IPS DF 4.7 (cell line): ENCODE measurements at regions not wholly inside any gene's neighbourhood (a gene's known extent, or its start where the extent isn't known, plus 50 kb on each side); places are given as distances from the start of the nearest gene placed in this dataset.

Experiments used
- DNase-seq: peaks from one replicate; pipeline ENCODE4 v3.0.0-alpha.2; 2013; ENCODE audit warnings: low spot score; ENCODE audit errors: extremely low read depth

DNA sequence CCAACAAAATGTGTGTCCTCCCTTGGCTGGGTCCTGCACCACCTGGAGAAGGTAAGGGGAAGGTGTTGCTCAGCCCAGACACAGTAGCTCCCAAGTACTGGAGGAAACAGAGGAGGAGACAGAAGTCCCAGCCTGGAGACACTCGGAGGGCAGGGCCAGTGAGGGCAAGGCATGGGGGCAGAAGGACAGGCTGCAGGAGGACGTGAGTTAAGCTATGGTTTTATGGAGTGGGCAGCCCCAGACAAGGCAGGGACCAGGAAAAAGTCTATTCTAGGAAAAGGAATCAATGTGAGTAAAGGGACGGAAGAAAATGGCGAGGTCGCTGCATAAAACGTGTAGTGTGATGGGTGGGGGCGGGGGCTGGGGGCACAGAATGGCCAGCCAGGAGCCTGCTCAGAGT is 210.1 kb upstream of the DIO3 start:
- DNase-seq, result no peak

DNA sequence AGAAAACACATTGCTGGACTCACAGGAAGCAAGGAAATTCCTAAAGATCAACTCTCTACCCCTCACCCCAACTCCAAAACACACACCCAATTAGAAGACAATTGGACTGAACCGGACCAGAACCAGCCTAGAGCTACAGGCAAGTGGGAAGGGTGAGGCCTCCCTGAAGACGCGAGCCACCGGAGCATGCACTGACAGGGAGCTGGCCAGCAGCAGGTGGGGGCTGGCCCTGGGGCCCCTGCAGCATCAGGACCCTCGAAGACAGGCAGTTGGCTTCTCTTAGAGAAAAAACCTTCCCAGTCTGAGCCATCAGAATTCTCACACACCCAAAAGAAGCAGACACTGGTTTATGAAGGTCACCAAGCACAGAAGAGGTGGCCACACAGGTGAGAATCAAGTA is 209.5 kb upstream of the DIO3 start:
- no peak for DNase-seq

DNA sequence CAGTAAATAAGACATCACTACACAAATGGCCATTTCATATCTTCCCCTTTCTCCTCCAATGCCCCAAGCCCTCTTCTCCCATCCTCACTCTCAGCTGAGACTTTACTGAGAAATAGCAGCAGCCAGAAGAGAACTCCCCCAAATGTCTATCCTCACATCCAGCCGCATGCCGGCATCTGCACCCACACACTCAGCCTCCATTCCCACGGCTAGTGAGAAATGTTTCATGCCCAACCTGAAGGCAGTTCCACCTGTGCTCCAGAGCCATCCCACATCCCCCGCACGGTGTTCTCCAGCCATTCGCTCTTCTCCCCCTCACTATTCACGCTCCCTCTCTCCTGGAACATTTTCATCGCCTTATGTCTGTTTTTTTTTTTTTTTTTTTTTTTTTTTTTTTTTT is 208.7 kb upstream of the DIO3 start:
- DNase-seq, result no peak

DNA sequence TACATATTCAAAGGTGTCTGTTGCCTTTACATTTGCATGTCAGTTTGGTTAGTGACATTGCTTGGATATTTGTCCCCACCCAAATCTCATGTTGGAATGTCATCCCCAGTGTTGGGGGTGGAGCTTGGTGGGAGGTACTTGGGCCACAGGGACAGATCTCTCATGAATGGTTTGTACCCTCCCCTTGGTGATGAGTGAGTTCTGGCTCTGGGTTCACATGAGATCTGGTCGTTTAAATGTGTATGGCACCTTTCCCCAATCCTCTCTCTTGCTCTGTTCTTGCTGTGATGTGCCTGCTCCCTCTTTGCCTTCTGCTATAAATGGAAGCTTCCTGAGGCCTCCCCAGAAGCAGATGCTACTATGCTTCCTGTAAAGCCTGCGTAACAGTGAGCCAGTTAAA is 207.9 kb upstream of the DIO3 start:
- DNase-seq, result no peak

DNA sequence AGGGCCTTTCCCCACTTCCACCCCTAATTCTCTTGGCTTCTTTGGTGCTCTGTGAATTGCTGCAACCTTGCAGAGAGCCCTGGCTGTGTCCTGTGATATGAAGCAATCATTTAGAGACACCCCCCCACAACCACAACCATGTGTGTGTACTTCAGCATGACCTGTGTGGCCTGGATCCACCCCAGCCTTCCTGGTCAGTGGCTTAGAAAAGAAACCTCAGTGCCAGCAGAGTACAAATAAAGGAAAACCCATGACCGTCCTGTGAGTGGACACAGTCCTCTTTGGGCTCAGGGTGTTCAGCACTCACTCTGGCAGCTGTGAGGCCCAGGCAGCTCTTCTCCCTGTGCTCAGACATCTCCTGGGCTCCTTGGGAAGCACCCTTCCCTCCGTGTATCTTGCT is 206.6 kb upstream of the DIO3 start:
- no peak for DNase-seq

DNA sequence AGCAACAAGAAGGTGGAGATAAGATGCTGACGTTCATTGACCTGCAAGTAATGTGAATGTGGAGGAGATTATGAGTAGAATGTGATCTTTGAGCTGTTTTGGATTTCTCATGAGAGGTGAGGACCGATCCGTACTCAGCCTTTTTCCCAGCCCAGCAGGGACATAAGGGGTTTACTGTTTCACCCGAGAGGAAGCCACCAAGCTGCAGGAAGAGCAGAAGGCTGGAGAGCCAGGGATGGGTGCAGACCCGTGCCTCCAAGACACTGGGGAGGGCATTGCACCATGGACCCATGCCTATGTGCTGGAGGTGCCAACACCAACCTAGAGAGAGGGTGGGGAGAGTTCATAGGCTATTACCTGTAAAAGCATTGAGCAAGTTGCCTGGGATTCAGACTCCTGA is 206.0 kb upstream of the DIO3 start:
- no peak for DNase-seq

DNA sequence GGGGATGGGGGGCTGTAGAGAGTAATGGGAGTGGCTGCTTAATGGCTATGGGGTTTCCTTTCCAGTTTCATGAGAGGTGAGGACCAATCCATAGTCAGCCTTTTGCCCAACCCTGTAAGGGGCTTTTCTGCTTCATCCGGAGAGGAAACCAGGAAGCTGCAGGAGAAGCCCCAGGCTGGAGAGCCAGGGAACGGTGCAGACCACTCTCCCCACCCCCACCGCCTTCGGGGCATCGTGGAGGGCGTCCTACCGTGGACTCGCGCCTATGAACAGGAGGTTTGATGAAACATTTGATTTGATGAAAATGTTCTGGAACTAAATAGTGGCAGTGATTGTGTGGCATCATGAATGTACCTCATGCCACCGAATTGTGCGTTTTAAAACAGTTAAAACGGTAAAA is 204.3 kb upstream of the DIO3 start:
- no peak for DNase-seq

DNA sequence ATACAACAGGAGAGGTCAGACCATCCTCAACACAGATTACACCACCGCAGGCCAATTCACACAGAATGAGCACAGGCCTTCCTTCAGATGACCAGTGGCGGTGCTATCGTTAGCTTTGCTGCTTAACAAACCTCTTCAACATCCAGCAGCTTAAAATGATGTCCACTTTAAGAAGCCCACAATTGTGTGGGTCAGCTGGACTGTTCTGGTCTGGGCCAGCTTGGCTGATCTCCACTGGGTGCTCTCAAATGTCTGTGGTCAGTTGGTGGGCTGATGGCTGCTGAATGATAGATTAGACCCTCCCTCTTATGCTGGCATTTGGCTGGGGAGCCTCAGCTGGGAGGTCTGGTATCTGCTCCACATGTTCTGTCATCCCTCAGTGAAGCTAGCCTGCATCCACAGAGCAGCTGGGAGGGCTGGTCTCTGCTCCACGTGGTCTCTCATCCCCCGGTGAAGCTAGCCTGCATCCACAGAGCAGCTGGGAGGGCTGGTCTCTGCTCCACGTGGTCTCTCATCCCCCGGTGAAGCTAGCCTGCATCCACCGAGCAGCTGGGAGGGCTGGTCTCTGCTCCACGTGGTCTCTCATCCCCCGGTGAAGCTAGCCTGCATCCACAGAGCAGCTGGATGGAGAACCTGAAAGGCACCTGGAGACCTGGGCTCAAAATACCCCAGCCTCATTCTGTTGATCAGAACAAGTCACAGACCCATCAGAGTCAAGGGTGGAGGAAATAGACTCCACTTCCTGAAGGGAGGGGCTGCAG is 203.6 kb upstream of the DIO3 start:
- DNase-seq, result no peak

DNA sequence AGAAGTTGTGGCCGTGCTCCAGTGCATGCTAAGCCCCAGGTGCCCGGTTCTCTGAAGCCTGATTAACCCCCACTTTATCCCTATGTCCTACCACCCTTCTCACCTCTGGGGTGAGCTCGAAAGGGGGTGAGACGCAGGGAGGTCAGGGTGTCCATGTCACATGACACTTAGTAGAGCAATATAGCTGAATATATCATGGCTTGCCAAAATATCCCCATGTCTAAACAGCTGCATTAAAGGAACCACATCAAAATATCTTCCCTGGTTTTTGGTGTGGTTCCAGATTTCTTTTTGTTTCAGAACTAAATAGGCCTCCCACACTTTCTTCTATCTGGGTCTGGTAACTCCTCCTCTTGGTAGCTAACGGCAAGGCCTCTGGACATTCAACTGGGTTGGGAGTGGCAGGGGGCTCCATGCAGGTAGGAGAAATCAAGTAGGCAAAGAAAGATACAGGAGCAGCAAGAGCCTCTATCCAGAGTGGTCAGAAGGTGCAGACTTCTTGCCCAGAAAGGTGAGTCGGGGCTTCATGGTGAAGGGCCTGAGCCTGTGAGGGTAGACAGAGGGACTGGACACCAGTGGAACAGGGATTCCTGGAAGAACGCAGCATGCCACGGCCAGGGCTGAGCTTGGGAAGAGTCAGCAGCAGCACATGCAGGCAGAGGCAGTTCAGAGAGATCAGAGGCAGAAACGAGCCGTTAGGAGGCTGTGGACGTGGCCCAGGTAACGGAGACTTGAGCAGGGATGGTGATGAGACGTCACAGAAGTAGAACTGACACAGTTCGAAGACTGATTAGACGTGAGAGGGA is 202.8 kb upstream of the DIO3 start:
- DNase-seq, result no peak

DNA sequence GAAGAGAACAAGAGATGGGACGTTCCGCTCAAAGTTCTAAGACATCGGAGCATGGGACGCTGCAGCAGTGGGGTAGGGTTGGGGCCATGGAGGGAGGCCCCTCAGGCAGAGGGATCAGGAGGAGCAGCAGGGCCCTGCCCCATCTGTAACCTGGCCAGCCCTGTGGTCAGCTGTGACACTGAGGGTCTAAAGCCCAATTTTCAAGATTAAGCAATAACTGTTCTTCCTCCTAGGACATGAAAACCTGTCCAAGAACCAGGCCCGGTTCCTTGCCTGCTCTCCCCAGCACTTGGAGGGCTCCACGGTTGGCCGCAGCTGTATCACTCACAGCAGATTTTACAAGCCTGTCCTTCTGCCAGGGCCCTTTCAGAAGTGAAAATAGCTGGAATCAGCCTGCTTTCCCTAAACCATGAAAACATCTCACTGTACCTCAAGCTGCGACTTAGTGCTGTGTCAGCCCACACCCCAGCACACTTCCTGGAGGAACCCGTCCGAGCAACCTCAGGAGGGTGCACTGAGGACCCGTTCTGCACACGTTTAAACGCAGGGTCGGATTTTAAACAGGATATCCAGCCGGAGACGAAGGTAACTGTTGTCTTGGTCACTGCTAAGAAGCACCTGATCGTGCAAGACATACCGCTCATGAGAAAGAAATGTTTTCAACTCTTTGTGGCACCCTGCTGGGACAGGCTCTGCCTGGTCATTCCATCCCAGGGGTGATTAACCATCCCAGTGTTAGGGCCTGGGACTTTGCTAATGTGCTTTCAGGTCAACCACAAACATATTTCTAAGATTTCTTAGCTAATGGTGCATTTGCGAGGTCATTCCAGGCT is 201.9 kb upstream of the DIO3 start:
- DNase-seq, result no peak

DNA sequence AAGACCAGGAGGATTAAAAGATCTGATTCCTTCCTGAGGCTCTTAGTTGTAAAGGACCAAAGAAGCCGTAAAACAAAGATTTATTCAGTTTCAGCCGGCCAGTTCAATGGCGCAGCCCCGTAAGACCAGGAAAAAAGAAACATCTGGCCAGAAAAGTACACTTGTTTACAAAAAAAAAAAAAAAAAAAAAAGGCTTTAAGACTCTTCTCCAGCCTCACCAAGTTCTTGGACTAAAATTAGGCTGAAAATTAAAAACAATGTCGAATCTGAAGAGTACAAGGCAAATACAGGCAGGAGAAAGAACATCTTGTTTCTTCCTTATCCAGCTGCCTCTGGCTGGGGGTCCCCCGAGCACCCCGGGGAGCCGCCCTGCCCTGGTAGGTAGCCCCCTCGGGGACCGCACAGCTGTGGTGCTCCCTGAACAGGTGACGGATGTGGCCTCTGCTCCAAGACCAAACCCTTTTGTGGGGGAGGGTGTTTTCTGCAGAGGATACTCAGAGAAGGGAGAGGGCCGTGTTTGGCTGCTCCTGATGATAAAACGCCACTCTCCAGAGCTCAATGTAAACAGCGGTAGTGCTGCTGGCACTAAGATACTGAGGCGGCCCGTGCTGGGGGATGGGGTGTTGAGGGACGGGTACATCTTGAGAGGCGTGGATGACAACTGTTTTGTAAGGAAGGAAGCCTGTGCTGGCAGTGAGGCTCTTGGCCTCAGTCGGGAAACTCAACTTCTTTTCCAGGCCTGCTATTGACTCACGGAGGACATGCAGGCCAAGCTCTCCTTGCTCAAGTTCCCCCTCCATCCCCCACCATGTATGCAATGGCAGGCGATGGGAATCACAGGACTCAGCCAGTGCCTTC is 201.0 kb upstream of the DIO3 start:
- DNase-seq, result no peak

DNA sequence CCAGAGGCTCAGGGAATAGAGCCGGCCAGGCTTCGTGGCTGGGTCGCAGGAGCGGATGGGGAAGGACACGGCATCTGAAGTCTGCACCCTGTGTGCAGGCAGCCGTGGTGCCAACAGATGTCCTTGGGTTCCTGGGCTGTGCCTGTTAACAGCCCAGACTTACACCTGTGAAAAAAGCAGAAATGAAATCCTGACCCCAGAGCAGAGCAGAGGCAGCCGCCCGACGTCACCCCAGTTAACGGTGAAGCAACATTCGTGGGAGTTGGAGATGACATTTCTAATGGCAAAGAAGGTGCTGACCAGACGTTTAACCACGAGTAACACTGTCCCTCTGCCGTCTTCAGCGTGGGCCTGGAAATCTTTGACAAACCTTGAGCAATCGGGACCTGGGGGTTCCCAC is 200.3 kb upstream of the DIO3 start:
- no peak for DNase-seq

DNA sequence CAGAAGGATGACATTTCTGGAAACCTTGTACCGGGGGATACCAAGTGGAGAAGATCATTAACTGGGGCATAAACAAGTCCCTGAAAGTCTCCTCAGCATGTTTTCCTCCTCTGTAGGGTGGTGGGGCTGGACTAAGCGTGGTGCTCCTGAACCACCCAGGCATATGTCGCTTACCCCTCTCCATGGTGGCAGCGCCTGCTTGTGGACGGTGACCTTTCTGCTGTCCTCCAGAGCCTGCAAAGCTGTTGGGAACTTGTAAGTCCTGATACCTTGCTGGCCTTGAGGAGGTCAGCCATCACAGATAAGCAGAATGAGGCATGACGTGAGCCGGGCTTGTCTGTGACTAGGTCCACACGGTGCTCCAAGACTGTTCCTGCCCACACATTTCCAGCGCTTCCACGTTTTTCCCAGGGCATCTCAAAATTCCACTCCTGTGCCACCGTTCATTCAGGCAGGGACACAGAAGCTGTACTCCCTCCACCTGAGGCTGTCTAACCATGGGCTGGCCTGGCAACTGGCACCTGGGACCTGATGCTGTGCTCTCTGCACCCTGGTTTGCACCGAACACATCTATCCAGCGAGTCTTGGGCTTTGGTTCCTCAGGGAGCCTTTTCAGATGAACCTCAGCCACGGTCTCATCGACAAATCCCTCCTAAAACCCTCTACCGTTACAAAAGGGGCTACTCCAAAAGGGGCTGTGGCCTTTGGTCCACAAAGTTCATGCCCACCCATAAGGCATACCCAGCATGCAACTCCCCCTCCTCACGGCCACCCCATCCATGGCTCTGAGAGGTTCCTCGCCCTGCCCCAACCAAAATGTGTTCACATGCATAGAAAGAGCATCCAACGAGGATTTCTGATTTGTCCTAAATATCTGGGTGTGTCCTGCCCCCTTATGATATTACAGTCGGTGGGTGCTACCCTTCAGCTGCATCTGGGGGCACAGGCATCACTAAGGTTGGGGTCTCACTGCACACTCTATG is 199.6 kb upstream of the DIO3 start:
- no peak for DNase-seq

DNA sequence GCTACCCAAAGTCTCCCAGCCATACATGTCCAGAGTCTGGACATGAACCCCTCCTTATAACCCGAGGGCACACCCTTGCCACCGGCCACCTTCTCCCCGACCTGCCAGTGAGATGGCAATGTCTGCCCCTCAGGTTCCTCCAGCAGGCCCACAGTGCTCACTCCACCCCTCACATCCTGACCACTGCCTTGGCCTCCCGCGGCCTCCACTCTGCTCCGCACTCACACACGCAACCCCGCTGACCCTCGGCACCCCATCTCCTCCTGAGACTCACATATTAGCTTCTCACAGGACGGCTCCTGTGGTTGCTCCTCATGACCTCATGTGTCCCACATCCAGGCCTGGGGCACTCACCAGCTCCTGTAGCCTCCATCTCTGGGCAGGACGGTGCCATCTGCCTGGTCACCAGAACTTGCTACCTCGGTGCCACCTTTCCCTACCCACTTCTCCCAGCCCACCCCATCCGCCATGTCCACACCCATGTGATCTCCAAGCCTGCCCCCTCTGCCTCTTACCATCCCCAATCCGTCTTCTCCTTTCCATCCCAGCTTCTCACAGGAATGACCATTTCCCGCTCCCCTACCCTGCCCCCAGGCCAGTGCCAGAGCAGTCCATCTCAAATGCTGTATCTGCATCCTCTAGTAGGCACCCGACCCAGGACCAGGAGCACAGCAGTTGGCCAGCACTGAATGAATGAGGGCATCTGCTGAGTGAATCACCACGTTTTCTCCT is 198.6 kb upstream of the DIO3 start:
- no peak for DNase-seq

DNA sequence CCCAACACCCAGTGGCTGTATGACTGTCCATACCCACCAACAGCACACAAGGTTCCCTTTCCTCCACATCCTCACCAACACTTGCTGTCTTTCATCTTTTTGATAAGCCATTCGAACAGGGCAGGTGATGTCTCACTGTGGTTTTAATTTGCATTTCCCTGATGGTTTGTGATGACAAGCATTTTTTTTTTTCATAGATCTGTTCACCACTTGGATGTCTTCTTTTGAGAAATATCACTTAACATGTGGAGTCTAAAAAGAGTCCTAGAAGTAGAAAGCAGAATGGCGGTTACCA is 198.1 kb upstream of the DIO3 start:
- no peak for DNase-seq

DNA sequence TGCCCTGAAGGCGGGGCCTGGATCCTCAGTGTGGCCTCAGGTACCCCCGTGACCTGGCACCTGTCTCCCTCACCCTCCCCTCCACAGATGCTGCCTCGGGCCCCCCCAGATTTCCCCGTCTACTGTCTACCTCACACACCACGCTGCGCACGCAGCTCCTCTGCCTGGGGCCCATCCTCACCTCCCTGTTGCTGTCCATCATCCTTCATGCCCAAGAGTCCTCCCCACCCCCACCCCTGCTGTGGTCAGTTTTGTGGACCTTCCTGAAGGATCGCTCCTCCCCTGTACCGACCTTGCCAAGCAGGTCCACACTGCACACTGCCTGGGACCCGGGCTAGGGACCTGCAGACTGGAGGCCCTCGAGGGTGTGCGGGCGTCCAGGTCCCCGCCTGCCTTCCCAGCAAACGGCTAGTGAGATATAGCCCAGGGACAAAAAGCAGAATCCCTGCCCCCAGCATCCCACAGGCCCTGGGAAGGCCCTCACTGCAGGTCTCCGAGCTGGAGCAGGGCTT is 197.4 kb upstream of the DIO3 start:
- DNase-seq, result no peak

DNA sequence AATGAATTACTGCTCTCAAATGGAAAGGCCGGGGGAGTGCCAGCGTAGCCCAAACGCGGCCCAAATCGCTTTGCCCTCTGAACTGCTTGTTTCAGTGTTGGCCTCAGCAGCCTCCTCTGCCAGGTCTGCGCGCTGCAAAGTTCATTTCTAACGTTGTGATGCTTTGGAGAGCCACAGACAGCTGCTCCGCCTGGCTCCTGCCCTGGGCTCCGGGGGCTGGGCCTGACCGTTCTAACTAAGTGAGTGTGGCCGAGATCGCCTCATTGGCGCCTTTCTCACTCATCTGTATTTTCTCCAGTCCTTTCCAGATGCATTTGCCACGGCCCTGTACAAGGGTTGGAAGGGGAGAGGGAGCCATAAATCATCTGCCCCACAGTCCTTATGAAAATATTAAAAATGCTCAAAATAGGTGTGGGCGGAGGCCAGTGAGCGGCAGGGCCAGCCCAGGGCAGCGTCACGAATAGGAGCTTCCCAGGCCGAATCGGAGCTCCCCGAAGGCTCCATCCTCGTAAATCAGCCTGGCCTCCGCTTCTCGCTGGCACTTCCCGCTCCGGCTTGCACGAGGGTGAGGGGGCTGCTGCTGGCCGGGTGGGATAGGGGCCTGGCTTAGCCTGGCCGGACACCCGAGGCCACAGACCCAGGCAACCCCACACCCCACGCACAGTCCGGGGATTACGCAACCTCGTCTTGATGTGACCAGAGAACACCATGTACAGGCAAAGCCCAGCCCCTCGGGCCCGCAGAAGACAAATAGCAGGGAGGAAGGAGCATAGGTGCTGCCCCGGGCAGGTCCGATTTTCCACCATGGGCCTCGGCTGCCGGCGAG is 196.6 kb upstream of the DIO3 start:
- DNase-seq, result no peak
